A673 (cell line): ENCODE measurements at regions not wholly inside any gene's neighbourhood (a gene's known extent, or its start where the extent isn't known, plus 50 kb on each side); places are given as distances from the start of the nearest gene placed in this dataset.
"Not testable (repeated sequence)": the region's sequence is repeated elsewhere in the genome, so short reads cannot be mapped to it uniquely, and the experiment has no call there.

Experiments used
- BruUV-seq: library from RNA; stranded (reverse); fragments of 400-500 nt; replicated peaks from 2 replicates; lab custom pipeline; 2021; lab: Mats Ljungman, UMichigan
- CTCF ChIA-PET: fragments of 300-600 bp; sonication (Branson Sonifier 250); formaldehyde crosslinking; loops from one replicate; lab custom pipeline; 2022; ENCODE audit warnings: antibody characterized with exemption; lab: Charles Lee
- POLR2A ChIA-PET: fragments of 300-600 bp; sonication (Branson Sonifier 250); formaldehyde crosslinking; loops from one replicate; lab custom pipeline; 2022; ENCODE audit warnings: antibody characterized with exemption; ENCODE audit not compliant: low non-redundant PET; lab: Charles Lee
- DNase-seq: peaks from one replicate; pipeline ENCODE4 v3.0.0-alpha.2; 2015; ENCODE audit warnings: low spot score
- H3K27ac ChIP-seq: fragments of 200-600 bp; sonication (generic); 2 replicates; pipeline ENCODE4 v1.5.1; 2016; ENCODE audit warnings: mixed run types, low read depth, mild to moderate bottlenecking, mixed read lengths, antibody characterized with exemption, low read length; ENCODE audit not compliant: poor library complexity, severe bottlenecking
- H3K27me3 ChIP-seq: fragments of 200-600 bp; sonication (generic); replicated peaks from 2 replicates; pipeline ENCODE4 v1.6.1; 2017; ENCODE audit warnings: mixed run types, low read depth, mild to moderate bottlenecking, mixed read lengths, antibody characterized with exemption, low read length; ENCODE audit not compliant: insufficient read depth, poor library complexity
- H3K36me3 ChIP-seq: fragments of 200-600 bp; sonication (generic); 2 replicates; pipeline ENCODE4 v1.6.1; 2016; ENCODE audit warnings: mixed run types, mild to moderate bottlenecking, mixed read lengths, antibody characterized with exemption, low read length; ENCODE audit not compliant: insufficient read depth, poor library complexity, severe bottlenecking
- H3K4me1 ChIP-seq: fragments of 200-600 bp; sonication (generic); 2 replicates; pipeline ENCODE4 v1.6.1; 2017; ENCODE audit warnings: mixed run types, mild to moderate bottlenecking, mixed read lengths, antibody characterized with exemption, low read length; ENCODE audit not compliant: insufficient read depth, poor library complexity, severe bottlenecking
- H3K4me3 ChIP-seq: fragments of 200-600 bp; sonication (generic); 2 replicates; pipeline ENCODE4 v1.5.1; 2016; ENCODE audit warnings: low read depth, mixed run types, mild to moderate bottlenecking, mixed read lengths, low read length; ENCODE audit not compliant: poor library complexity, severe bottlenecking
- H3K9me3 ChIP-seq: fragments of 200-600 bp; sonication (generic); 2 replicates; pipeline ENCODE4 v1.6.1; 2016; ENCODE audit warnings: mixed run types, low read depth, mild to moderate bottlenecking, mixed read lengths, antibody characterized with exemption, low read length; ENCODE audit not compliant: poor library complexity, severe bottlenecking
- EZH2 ChIP-seq: fragments of 200-600 bp; sonication (generic); IDR thresholded peaks from 2 replicates; pipeline ENCODE4 v1.6.1; 2017; ENCODE audit warnings: borderline replicate concordance, low read depth, mild to moderate bottlenecking, mixed read lengths, antibody characterized with exemption, low read length; ENCODE audit not compliant: poor library complexity, severe bottlenecking
- intact Hi-C: fragments of 100-400 bp; cut with micrococcal nuclease; formaldehyde crosslinking; loops from one replicate; pipeline ENCODE4 v1.10.0; 2022; ENCODE audit not compliant: unreplicated experiment
- TF ChIP-seq, protein P1 (sequence below): fragments of 300-800, 200-600 bp; sonication (generic); conservative IDR thresholded peaks from 2 replicates; pipeline ENCODE4 v1.5.1; 2017; ENCODE audit warnings: low read depth, mild to moderate bottlenecking, antibody characterized with exemption, low read length, moderate library complexity, mixed read lengths

DNA sequence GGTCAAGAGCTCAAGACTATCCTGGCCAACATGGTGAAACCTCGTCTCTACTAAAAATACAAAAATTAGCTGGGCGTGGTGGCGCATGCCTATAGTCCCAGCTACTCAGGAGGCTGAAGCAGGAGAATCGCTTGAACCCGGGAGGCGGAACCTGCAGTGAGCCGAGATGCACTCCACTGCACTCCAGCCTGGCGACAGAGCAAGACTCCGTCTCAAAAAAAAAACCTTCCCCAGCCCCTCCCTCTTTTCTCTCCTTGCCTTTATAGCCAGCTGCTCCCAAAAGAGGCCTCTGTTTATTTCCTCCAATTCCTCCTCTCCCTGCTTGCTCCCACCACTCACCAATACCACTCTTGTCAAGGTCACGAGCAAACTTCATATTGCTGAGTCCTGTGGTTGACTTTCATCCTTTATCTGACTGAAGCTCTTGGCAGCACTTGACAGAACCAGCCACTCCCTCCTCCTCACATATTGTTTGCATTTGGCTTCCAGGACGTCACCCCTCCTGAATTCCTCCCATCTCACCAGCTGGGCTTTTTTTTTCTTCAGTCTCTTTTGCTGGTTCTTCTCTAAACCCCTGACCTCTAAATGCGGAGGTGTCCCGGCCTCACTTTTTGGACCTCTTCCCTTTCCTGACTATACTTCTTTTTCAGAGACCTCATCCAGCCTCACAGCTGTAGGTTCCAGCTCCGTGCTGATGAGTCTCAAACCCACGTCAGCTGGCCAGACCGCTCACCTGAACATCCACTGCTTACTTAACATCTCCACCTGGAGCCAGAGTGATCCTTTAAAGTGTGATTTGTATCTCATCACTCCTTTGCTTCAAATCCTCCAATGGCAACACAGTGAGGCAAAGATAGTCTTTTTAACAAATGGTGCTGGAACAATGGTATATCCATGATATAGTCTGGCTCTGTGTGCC, 84.6 kb upstream of the CAB39 start:
- TF ChIP-seq EZH2: no peak
- TF ChIP-seq, protein P1, sequence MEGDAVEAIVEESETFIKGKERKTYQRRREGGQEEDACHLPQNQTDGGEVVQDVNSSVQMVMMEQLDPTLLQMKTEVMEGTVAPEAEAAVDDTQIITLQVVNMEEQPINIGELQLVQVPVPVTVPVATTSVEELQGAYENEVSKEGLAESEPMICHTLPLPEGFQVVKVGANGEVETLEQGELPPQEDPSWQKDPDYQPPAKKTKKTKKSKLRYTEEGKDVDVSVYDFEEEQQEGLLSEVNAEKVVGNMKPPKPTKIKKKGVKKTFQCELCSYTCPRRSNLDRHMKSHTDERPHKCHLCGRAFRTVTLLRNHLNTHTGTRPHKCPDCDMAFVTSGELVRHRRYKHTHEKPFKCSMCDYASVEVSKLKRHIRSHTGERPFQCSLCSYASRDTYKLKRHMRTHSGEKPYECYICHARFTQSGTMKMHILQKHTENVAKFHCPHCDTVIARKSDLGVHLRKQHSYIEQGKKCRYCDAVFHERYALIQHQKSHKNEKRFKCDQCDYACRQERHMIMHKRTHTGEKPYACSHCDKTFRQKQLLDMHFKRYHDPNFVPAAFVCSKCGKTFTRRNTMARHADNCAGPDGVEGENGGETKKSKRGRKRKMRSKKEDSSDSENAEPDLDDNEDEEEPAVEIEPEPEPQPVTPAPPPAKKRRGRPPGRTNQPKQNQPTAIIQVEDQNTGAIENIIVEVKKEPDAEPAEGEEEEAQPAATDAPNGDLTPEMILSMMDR: no peak
- intact Hi-C loops: no loop called here
- no peak for DNase-seq
- Histone ChIP-seq H3K27me3 (no peaks in the 10 kb centered on the region), H3K4me1 (no peaks in the 10 kb centered on the region), H3K9me3 (no peaks in the 10 kb centered on the region), H3K36me3 (no peaks in the 10 kb centered on the region), H3K27ac (no peak overlapping the region), H3K4me3 (no peak overlapping the region)
- no TSS peak for BruUV-seq
- ChIA-PET CTCF (no interaction called here), POLR2A (no interaction called here)

DNA sequence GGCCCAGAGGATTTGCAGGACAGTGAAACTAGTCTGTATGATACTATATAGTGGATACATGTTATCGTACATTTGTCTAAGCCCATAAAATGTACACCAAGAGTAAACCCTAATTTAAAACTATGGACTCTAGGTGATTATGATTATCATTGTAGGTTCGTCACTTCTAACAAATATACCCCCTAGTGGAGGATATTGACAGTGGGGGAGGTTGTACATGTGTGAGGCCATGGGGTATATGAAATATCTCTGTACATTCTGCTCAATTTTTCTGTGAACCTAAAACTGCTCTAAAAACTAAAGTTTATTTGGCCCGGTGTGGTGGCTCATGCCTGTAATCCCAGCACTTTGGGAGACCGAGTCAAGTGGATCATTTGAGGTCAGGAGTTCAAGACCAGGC, 81.2 kb upstream of the CAB39 start:
- intact Hi-C loops: loop anchor here (10.0 kb wide), 1 partner anchor 163 kb away; no protein-coding TSS in a partner anchor
- H3K27me3 ChIP-seq: no peaks in the 10 kb centered on the region
- TF ChIP-seq, protein P1: no peak
- TF ChIP-seq EZH2: no peak
- no peak overlapping the region for H3K4me3 ChIP-seq
- H3K4me1 ChIP-seq: no peaks in the 10 kb centered on the region
- ChIA-PET POLR2A (no interaction called here), CTCF (no interaction called here)
- DNase-seq: no peak
- H3K27ac ChIP-seq: no peak overlapping the region
- BruUV-seq: no TSS peak
- no peaks in the 10 kb centered on the region for H3K9me3 ChIP-seq
- H3K36me3 ChIP-seq: no peaks in the 10 kb centered on the region

DNA sequence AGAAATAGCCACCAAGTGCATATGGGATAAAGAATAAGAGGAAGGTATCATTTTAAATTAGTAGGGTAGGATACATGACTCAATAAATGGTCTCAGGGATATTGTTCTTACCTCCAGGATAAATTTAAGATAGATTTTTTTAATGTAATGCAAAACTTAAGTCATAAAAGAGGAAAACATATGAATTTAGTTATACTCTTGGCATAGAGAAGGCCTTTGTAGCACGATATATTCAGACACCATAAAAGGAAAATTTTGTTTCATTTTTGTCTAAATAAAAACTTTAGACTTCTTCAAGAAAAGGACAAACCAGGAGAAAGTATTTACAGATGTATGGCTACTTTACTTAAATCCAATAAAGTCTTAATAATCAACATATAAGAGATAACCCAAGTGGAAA, 78.5 kb upstream of the CAB39 start:
- POLR2A ChIA-PET: no interaction called here
- Histone ChIP-seq H3K27me3 (no peaks in the 10 kb centered on the region), H3K27ac (no peak overlapping the region), H3K4me1 (no peaks in the 10 kb centered on the region), H3K9me3 (no peaks in the 10 kb centered on the region), H3K4me3 (no peak overlapping the region), H3K36me3 (no peaks in the 10 kb centered on the region)
- intact Hi-C loops: loop anchor here (10.0 kb wide), 1 partner anchor 161 kb away; no protein-coding TSS in a partner anchor
- TF ChIP-seq, protein P1: no peak
- no peak for TF ChIP-seq EZH2
- CTCF ChIA-PET: no interaction called here
- DNase-seq: no peak
- no TSS peak for BruUV-seq

DNA sequence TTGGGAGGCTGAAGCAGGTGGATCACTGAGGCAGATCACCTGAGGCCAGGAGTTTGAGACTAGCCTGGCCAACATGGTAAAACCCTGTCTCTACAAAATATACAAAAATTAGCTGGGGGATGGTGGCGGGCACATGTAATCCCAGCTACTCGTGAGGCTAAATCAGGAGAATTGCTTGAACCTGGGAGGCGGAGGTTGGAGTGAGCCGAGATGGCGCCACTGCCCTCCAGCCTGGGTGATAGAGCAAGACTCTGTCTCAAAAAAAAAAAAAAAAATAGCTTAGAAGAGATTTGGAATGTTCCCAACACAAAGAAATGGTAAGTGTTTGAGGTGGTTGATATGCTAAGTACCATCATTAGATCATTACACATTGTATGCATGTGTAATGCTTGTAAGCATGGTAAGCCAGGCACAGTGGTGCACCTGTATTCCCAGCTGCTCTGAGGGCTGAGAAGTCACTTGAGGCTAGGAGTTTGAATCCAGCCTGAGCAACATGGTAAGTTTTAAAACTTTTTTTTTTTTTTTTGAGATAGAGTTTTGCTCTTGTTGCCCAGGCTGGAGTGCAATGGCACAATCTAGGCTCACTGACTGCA, 77.8 kb upstream of the CAB39 start:
- not testable (repeated sequence) for H3K27ac ChIP-seq

More for the DNA sequence above, 77.8 kb upstream of the CAB39 start:
- POLR2A ChIA-PET, H3K4me3 ChIP-seq, BruUV-seq, DNase-seq, H3K4me1 ChIP-seq, H3K27me3 ChIP-seq, H3K36me3 ChIP-seq, CTCF ChIA-PET, H3K9me3 ChIP-seq: not testable (repeated sequence)
- intact Hi-C loops: loop anchor here (10.0 kb wide), 1 partner anchor 160 kb away; no protein-coding TSS in a partner anchor
